GM12891 (cell line): ENCODE measurements at regions not wholly inside any gene's neighbourhood (a gene's known extent, or its start where the extent isn't known, plus 50 kb on each side); places are given as distances from the start of the nearest gene placed in this dataset.

Experiments
- POLR2A ChIP-seq: IDR thresholded peaks from 2 replicates; pipeline ENCODE4 v1.6.1; 2011; ENCODE audit warnings: low read depth, low read length, control low read depth
- POLR2AphosphoS5 ChIP-seq: IDR thresholded peaks from 2 replicates; pipeline ENCODE4 v1.6.1; 2011; ENCODE audit warnings: low read depth, low read length, control low read depth
- POU2F2 ChIP-seq: IDR thresholded peaks from 2 replicates; pipeline ENCODE4 v1.6.1; 2011; ENCODE audit warnings: low read depth, mild to moderate bottlenecking, control low read depth, low read length, moderate library complexity
- SPI1 ChIP-seq: IDR thresholded peaks from 2 replicates; pipeline ENCODE4 v1.6.1; 2011; ENCODE audit warnings: low read depth, low read length, control low read depth
- TAF1 ChIP-seq: IDR thresholded peaks from 2 replicates; pipeline ENCODE4 v1.6.1; 2011; ENCODE audit warnings: low read depth, low read length, control low read depth

DNA sequence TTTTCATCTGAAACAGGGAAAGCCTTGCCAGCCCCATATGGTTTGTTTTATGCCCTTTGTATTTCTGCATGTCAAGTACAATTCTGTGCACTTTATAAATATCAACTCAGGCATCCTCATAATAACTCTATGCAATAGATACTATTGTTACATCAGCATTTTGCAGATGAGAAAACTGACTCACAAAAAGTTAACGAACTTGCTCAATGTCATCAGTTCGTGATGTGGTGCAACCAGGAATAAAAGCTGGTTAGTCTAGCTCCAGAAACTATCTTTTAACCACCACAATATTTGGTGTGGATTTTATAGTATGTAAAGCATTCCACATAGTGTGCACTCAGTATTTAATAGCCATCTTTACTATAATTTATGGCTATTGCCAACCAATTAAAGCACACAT, 134.9 kb downstream of the MRPS30 start:
- TF ChIP-seq POLR2AphosphoS5 (no peak), POLR2A (no peak), SPI1 (no peak), TAF1 (no peak), POU2F2 (no peak)
